ENCODE measurements at regions not wholly inside any gene's neighbourhood (a gene's known extent, or its start where the extent isn't known, plus 50 kb on each side); places are given as distances from the start of the nearest gene placed in this dataset.

DNA sequence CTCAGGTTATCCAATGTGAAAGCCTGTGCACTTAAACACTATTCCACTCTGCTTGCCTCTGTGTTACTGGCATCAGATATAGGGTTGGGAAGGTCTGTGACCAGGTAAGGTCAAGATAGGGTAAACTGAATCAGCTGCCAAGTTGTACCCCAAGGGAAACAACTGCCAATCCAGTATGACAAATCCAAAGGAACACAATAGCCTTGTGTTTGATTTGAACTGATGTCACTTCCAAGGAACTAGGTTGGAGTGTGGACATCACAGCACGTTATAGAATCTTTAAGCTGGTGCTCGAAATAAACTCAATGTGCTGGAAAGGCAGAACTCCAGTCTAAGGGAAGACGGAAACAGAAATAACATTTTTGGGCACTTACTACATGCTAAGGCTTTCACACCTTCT is 223.4 kb upstream of the BTG1 start:
- no peaks in the 10 kb centered on the region for H3K27me3 ChIP-seq (ENCODE audit: insufficient read depth, insufficient read length)
- no peak overlapping the region for H3K9ac ChIP-seq (ENCODE audit: insufficient read length, low read depth)
- H3K9me3 ChIP-seq (ENCODE audit: insufficient read depth, low read length) = no peaks in the 10 kb centered on the region
- H3K4me1 ChIP-seq (ENCODE audit: insufficient read depth, insufficient read length) = no peaks in the 10 kb centered on the region
- H3K4me3 ChIP-seq (ENCODE audit: insufficient read length, low read depth) = no peak overlapping the region
- no peak for TF ChIP-seq SUZ12 (IDR thresholded peaks at IDR 0.05; ENCODE audit: extremely low read depth, insufficient read depth, insufficient read length)
- H3K36me3 ChIP-seq (ENCODE audit: insufficient read depth, insufficient read length, low read length) = no peaks in the 10 kb centered on the region
- no peak for DNase-seq (ENCODE audit: low read depth, low spot score)

DNA sequence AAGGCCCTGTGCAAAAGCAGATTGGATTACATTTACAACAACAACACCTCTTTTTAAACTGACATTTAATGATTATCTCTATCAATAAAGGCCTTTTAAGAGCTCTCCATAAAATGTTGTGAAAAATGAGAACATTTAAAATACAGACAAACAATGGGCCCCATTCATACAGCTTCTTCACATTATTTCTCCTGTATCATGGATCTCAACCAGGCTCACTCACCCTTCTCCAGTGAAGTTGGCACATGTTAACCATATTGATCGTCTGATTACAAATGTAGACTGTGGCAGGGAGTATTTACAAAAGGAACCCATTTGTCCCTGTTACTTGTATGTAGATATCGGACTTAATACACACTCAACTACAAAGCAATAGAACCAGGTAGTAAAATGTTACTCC is 220.2 kb upstream of the BTG1 start:
- DNase-seq (ENCODE audit: low read depth, low spot score) = no peak
- Histone ChIP-seq H3K9ac (ENCODE audit: insufficient read length, low read depth) (no peak overlapping the region), H3K4me1 (ENCODE audit: insufficient read depth, insufficient read length) (no peaks in the 10 kb centered on the region)

DNA sequence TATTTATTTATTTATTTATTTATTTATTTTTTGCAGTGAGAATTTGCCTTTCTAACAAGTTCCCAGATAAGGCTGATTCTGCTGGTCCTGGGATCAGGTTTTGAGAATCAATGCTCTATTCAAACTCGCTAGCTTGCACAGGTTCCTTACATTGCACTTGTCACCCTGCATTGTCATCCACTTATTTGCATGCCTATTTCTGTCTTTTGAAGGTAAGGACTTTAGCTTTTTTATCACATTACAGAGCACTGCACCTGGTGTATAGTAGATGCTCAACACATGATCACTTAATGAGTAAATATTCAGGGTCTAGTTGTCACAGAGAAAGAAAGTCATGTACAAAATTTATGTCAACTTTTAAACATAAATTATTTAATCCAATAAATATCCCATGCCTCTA is 219.7 kb upstream of the BTG1 start:
- no peak overlapping the region for H3K9ac ChIP-seq (ENCODE audit: insufficient read length, low read depth)
- no peaks in the 10 kb centered on the region for H3K9me3 ChIP-seq (ENCODE audit: insufficient read depth, low read length)
- H3K27me3 ChIP-seq (ENCODE audit: insufficient read depth, insufficient read length) = no peaks in the 10 kb centered on the region
- no peaks in the 10 kb centered on the region for H3K4me1 ChIP-seq (ENCODE audit: insufficient read depth, insufficient read length)
- no peaks in the 10 kb centered on the region for H3K36me3 ChIP-seq (ENCODE audit: insufficient read depth, insufficient read length, low read length)
- DNase-seq (ENCODE audit: low read depth, low spot score) = no peak
- H3K4me3 ChIP-seq (ENCODE audit: insufficient read length, low read depth) = no peak overlapping the region
- no peak for TF ChIP-seq ZNF274 (IDR thresholded peaks at IDR 0.05; ENCODE audit: low read depth, low read length)
- no peak for TF ChIP-seq SUZ12 (IDR thresholded peaks at IDR 0.05; ENCODE audit: extremely low read depth, insufficient read depth, insufficient read length)
- TF ChIP-seq YY1 (IDR thresholded peaks at IDR 0.05; ENCODE audit: insufficient read depth, insufficient read length) = no peak

More for the DNA sequence above, 220.2 kb upstream of the BTG1 start:
- TF ChIP-seq ZNF274 (IDR thresholded peaks at IDR 0.05; ENCODE audit: low read depth, low read length) (no peak), YY1 (IDR thresholded peaks at IDR 0.05; ENCODE audit: insufficient read depth, insufficient read length) (no peak), SUZ12 (IDR thresholded peaks at IDR 0.05; ENCODE audit: extremely low read depth, insufficient read depth, insufficient read length) (no peak)
- no peaks in the 10 kb centered on the region for H3K27me3 ChIP-seq (ENCODE audit: insufficient read depth, insufficient read length)
- H3K36me3 ChIP-seq (ENCODE audit: insufficient read depth, insufficient read length, low read length) = no peaks in the 10 kb centered on the region
- no peak overlapping the region for H3K4me3 ChIP-seq (ENCODE audit: insufficient read length, low read depth)
- H3K9me3 ChIP-seq (ENCODE audit: insufficient read depth, low read length) = no peaks in the 10 kb centered on the region

DNA sequence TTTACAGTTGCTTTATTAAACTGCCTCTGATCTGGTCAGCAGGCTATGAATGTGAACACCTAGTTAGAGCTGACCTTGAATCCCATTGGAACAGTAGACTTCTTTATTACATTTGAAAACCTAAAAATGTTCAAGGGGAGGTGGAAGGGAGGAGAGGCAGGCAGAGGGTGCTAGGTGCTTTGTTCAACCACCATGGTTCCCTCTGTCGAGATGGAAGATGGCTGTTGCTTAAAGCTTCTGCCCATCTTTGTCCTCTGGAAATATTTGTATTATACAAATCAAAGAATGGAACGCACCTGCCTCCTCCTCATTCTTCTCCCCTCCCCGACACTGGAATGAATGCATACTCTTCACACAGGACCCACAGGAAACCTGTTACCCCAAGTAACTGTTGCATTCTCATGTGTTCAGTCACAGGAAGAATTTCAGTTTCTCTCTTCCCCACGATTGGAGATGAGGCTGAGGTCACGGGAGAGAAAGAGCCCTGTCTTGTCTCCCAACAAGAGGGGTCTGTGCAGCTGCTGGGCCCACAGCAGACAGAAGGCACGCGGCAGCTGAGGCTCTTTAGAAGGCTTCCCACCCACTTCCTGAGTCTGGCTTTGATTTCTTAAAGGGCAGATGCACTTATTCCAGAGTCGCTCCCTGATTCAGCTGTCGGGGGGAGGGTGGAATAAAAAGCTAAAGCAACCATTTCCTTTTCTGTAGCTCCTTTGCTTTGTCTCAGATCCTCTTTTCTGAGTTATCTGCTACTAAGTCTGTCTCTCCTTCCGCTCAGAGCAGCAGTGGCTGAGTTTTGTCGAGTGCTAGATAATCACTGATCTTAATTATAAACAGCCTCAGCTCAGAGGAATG is 217.9 kb upstream of the BTG1 start:
- Histone ChIP-seq H3K4me1 (ENCODE audit: insufficient read depth, insufficient read length) (no peaks in the 10 kb centered on the region), H3K36me3 (ENCODE audit: insufficient read depth, insufficient read length, low read length) (no peaks in the 10 kb centered on the region), H3K9ac (ENCODE audit: insufficient read length, low read depth) (no peak overlapping the region), H3K27me3 (ENCODE audit: insufficient read depth, insufficient read length) (no peaks in the 10 kb centered on the region), H3K9me3 (ENCODE audit: insufficient read depth, low read length) (no peaks in the 10 kb centered on the region), H3K4me3 (ENCODE audit: insufficient read length, low read depth) (no peak overlapping the region)
- TF ChIP-seq SUZ12 (IDR thresholded peaks at IDR 0.05; ENCODE audit: extremely low read depth, insufficient read depth, insufficient read length) = no peak
- no peak for TF ChIP-seq ZNF274 (IDR thresholded peaks at IDR 0.05; ENCODE audit: low read depth, low read length)
- TF ChIP-seq YY1 (IDR thresholded peaks at IDR 0.05; ENCODE audit: insufficient read depth, insufficient read length) = no peak
- no peak for DNase-seq (ENCODE audit: low read depth, low spot score)

DNA sequence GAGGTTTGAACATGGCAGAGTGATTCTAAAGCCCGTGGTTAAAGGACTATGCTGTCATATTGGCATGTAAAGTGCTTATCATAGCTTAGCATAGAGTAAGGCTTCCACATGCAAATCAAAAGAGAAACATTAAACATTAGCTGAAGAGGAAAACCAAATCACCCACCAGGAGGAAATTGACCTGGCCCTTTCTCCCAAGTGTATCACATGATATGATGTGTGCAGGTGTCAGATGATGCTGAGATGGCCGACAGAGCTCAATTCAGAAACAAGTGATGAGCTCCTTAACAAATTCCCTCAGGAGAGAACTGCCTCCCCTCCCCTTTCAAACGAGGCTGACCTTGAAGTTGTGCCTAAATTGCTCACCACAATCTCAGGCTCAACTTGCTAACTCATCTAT is 217.1 kb upstream of the BTG1 start:
- no peak overlapping the region for H3K9ac ChIP-seq (ENCODE audit: insufficient read length, low read depth)
- H3K27me3 ChIP-seq (ENCODE audit: insufficient read depth, insufficient read length) = no peaks in the 10 kb centered on the region
- no peak overlapping the region for H3K4me3 ChIP-seq (ENCODE audit: insufficient read length, low read depth)
- no peak for DNase-seq (ENCODE audit: low read depth, low spot score)
- H3K9me3 ChIP-seq (ENCODE audit: insufficient read depth, low read length) = no peaks in the 10 kb centered on the region
- no peaks in the 10 kb centered on the region for H3K4me1 ChIP-seq (ENCODE audit: insufficient read depth, insufficient read length)
- TF ChIP-seq SUZ12 (IDR thresholded peaks at IDR 0.05; ENCODE audit: extremely low read depth, insufficient read depth, insufficient read length) (no peak), YY1 (IDR thresholded peaks at IDR 0.05; ENCODE audit: insufficient read depth, insufficient read length) (no peak), ZNF274 (IDR thresholded peaks at IDR 0.05; ENCODE audit: low read depth, low read length) (no peak)
- no peaks in the 10 kb centered on the region for H3K36me3 ChIP-seq (ENCODE audit: insufficient read depth, insufficient read length, low read length)

DNA sequence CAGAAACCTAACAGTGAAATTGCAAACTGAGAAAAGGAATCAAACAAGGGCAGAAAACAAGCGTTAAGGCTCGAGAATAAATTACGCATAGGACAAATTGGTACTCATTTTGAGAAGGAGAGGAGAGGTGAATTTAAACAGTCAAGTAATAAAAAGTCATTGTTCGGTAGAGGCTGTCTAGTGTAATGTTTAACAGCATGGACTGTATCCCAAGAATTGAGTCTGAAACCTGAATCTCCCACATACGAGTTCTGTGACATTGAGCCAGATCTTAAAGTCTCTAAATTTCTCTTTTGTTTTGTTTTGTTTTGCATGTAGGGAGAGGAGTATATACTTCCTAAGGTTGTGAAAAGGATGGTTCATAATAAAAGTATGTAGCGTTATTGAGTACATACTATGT is 216.5 kb upstream of the BTG1 start:
- H3K9me3 ChIP-seq (ENCODE audit: insufficient read depth, low read length) = no peaks in the 10 kb centered on the region
- no peaks in the 10 kb centered on the region for H3K27me3 ChIP-seq (ENCODE audit: insufficient read depth, insufficient read length)
- H3K36me3 ChIP-seq (ENCODE audit: insufficient read depth, insufficient read length, low read length) = no peaks in the 10 kb centered on the region
- no peak for DNase-seq (ENCODE audit: low read depth, low spot score)
- no peak overlapping the region for H3K4me3 ChIP-seq (ENCODE audit: insufficient read length, low read depth)
- no peak overlapping the region for H3K9ac ChIP-seq (ENCODE audit: insufficient read length, low read depth)
- no peaks in the 10 kb centered on the region for H3K4me1 ChIP-seq (ENCODE audit: insufficient read depth, insufficient read length)
- TF ChIP-seq YY1 (IDR thresholded peaks at IDR 0.05; ENCODE audit: insufficient read depth, insufficient read length) (no peak), SUZ12 (IDR thresholded peaks at IDR 0.05; ENCODE audit: extremely low read depth, insufficient read depth, insufficient read length) (no peak), ZNF274 (IDR thresholded peaks at IDR 0.05; ENCODE audit: low read depth, low read length) (no peak)

DNA sequence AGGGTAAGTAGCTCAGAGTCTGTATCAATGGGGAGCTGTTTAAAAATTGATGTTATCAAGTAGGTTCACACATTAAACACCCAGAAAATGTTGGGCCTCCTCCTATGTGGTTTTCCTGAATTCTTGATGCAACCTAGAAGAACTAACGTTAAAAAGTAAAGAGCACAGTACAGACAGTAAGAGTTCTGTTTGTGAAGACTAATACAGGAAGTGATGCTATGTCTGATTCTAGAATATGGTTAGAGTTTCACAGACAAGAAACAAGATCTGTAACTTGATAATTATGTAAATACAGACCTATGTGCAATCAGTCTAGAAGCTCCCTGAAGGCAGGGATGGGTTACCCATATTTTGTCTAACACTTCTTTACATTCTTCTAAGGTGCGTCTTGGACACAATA is 214.9 kb upstream of the BTG1 start:
- no peak for DNase-seq (ENCODE audit: low read depth, low spot score)
- TF ChIP-seq SUZ12 (IDR thresholded peaks at IDR 0.05; ENCODE audit: extremely low read depth, insufficient read depth, insufficient read length) (no peak), YY1 (IDR thresholded peaks at IDR 0.05; ENCODE audit: insufficient read depth, insufficient read length) (no peak), ZNF274 (IDR thresholded peaks at IDR 0.05; ENCODE audit: low read depth, low read length) (no peak)

More for the DNA sequence above, 214.9 kb upstream of the BTG1 start:
- H3K9ac ChIP-seq (ENCODE audit: insufficient read length, low read depth) = no peak overlapping the region
- H3K4me1 ChIP-seq (ENCODE audit: insufficient read depth, insufficient read length) = no peaks in the 10 kb centered on the region
- no peaks in the 10 kb centered on the region for H3K36me3 ChIP-seq (ENCODE audit: insufficient read depth, insufficient read length, low read length)
- H3K9me3 ChIP-seq (ENCODE audit: insufficient read depth, low read length) = no peaks in the 10 kb centered on the region
- no peaks in the 10 kb centered on the region for H3K27me3 ChIP-seq (ENCODE audit: insufficient read depth, insufficient read length)
- H3K4me3 ChIP-seq (ENCODE audit: insufficient read length, low read depth) = no peak overlapping the region
